ENCODE measurements at regions not wholly inside any gene's neighbourhood (a gene's known extent, or its start where the extent isn't known, plus 50 kb on each side); places are given as distances from the start of the nearest gene placed in this dataset.

GRCh38 chr3:14282706-14283075 lies 104.1 kb downstream of the LSM3 start:
- CTCF ChIA-PET = interaction anchor here (1.5 kb wide), 1 partner anchor 21 kb away, joined by 3 read pairs; no protein-coding TSS in a partner anchor
- DNase-seq (ENCODE audit: extremely low spot score) = no peak
- TF ChIP-seq, protein P1, sequence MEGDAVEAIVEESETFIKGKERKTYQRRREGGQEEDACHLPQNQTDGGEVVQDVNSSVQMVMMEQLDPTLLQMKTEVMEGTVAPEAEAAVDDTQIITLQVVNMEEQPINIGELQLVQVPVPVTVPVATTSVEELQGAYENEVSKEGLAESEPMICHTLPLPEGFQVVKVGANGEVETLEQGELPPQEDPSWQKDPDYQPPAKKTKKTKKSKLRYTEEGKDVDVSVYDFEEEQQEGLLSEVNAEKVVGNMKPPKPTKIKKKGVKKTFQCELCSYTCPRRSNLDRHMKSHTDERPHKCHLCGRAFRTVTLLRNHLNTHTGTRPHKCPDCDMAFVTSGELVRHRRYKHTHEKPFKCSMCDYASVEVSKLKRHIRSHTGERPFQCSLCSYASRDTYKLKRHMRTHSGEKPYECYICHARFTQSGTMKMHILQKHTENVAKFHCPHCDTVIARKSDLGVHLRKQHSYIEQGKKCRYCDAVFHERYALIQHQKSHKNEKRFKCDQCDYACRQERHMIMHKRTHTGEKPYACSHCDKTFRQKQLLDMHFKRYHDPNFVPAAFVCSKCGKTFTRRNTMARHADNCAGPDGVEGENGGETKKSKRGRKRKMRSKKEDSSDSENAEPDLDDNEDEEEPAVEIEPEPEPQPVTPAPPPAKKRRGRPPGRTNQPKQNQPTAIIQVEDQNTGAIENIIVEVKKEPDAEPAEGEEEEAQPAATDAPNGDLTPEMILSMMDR (IDR thresholded peaks at IDR 0.05; ENCODE audit: control extremely low read depth, extremely low read depth, low read depth, missing control alignments) = no peak
- POLR2A ChIA-PET = no interaction called here

GRCh38 chr3:14283092-14283812 lies 104.6 kb downstream of the LSM3 start:
- CTCF ChIA-PET = interaction anchor here (1.5 kb wide), 1 partner anchor 22 kb away, joined by 3 read pairs; no protein-coding TSS in a partner anchor
- POLR2A ChIA-PET = no interaction called here
- no peak for DNase-seq (ENCODE audit: extremely low spot score)
- TF ChIP-seq, protein P1 (IDR thresholded peaks at IDR 0.05; ENCODE audit: control extremely low read depth, extremely low read depth, low read depth, missing control alignments) = no peak

GRCh38 chr3:14283813-14284438 lies 105.3 kb downstream of the LSM3 start:
- POLR2A ChIA-PET = no interaction called here
- CTCF ChIA-PET = interaction anchor here (1.5 kb wide), 1 partner anchor 23 kb away, joined by 3 read pairs; no protein-coding TSS in a partner anchor
- TF ChIP-seq, protein P1 (IDR thresholded peaks at IDR 0.05; ENCODE audit: control extremely low read depth, extremely low read depth, low read depth, missing control alignments) = no peak
- DNase-seq (ENCODE audit: extremely low spot score) = no peak

GRCh38 chr3:14284694-14285547 lies 106.3 kb downstream of the LSM3 start:
- CTCF ChIA-PET = no interaction called here
- TF ChIP-seq, protein P1 (IDR thresholded peaks at IDR 0.05; ENCODE audit: control extremely low read depth, extremely low read depth, low read depth, missing control alignments) = no peak
- no peak for DNase-seq (ENCODE audit: extremely low spot score)
- POLR2A ChIA-PET = no interaction called here

GRCh38 chr3:14285548-14285925 lies 106.9 kb downstream of the LSM3 start:
- CTCF ChIA-PET = no interaction called here

More at GRCh38 chr3:14285548-14285925, 106.9 kb downstream of the LSM3 start:
- TF ChIP-seq, protein P1 (IDR thresholded peaks at IDR 0.05; ENCODE audit: control extremely low read depth, extremely low read depth, low read depth, missing control alignments) = no peak
- no peak for DNase-seq (ENCODE audit: extremely low spot score)
- POLR2A ChIA-PET = no interaction called here
